ACHN (cell line): ENCODE measurements at regions not wholly inside any gene's neighbourhood (a gene's known extent, or its start where the extent isn't known, plus 50 kb on each side); places are given as distances from the start of the nearest gene placed in this dataset.

Source experiments
- DNase-seq: peaks from one replicate; pipeline ENCODE4 v3.0.0-alpha.2; 2015
- in situ Hi-C: cut with HindIII; loops from 2 replicates; pipeline ENCODE4 v1.10.0; 2017; ENCODE audit warnings: low sequenced_read_pairs, low pct_ligation_motif_present, low pct_unique_long_range_greater_than_20kb

DNA sequence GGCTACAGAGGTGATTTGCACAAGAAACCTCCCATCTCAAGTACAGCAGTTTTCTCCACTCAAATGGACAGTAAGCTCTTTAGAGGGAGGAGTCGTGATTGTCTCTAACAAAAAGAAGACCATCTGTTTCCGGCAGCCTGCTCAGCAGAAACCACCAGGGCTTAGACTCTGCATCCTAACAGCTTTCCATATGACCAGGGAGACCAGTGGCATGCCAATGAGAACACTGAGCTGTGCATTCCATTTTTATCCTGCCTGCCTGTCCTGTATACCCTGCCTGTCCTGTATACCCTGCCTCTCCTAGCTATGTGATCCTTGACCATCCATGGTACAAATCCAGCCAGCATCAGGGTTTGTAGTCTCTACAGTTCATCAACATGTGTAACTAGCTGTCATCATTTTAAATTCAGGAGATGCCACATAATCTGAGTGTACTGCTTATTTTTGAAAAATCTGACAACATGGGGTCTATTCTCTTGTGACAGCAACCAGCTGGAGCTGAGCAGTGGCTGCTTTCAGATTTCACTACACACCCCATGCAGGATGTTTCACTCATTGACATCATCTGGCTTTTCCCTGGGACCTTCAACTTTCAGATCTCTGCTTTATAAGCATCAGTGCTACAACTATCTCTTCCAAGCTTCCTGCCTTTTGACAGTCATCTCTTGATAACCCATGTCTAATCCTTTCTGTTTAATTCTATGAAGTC, 50.5 kb upstream of the POU2AF2 start:
- in situ Hi-C loops = no loop called here
- DNase-seq = no peak

- in situ Hi-C loops = no loop called here
Observed at GRCh38 chr11:111193924-111194490, 51.5 kb upstream of the POU2AF2 start.

DNA sequence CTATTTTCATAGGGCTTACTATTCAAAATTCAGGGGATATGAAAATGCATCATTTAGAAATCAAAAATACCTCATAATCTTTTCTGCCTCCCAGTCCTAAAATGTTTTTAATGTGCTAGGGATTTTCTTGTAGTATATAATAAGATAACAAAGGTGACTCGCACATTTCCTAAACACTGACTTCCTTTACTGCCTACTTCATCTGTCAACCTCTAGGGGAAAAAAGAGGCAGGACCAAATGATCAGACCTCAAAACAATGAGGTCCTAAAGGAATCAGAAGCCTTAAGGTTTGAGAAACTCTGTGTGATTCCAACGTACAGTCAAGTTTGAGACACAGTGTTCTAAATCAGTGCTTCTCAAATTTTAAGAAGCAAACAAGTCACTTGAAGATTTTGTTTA, 56.1 kb upstream of the POU2AF2 start:
- DNase-seq = no peak
- in situ Hi-C loops = no loop called here

More at GRCh38 chr11:111193924-111194490, 51.5 kb upstream of the POU2AF2 start:
- DNase-seq = no peak

DNA sequence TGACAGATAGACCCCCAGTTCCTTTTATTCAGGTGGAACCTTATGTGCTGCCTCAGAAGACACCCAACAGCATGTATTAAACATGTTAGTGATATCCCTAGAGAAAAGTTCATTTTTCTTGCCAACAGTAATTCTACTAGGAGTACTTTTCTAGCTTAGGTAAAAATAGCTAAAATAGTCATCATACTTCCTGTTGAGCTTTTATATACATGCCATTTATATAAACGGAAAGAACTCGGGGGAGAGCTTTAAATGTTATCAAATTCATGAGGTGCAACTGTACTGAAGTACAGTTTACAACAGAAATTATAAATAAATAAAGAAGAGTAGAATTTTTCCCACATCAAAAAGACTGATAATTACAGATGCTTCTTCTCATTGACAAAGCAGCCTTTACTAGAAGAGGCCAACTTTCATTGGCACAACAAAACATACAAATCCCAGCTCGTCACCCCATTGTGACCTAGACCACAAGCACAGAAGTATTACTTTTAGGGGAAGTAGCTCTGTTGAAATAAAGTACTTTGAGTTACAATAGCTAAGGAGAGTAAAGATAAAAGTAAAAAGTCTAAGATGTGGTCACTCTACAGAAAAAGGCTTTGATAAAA, 59.1 kb upstream of the POU2AF2 start:
- in situ Hi-C loops = no loop called here
- DNase-seq = no peak

- in situ Hi-C loops = no loop called here
- no peak for DNase-seq
Observed at GRCh38 chr11:111185266-111185665, 60.3 kb upstream of the POU2AF2 start.

GRCh38 chr11:111183706-111184105, 61.8 kb upstream of the POU2AF2 start:
- no peak for DNase-seq
- in situ Hi-C loops = no loop called here

GRCh38 chr11:111179184-111179910, 66.2 kb upstream of the POU2AF2 start:
- no peak for DNase-seq
- in situ Hi-C loops = no loop called here

DNA sequence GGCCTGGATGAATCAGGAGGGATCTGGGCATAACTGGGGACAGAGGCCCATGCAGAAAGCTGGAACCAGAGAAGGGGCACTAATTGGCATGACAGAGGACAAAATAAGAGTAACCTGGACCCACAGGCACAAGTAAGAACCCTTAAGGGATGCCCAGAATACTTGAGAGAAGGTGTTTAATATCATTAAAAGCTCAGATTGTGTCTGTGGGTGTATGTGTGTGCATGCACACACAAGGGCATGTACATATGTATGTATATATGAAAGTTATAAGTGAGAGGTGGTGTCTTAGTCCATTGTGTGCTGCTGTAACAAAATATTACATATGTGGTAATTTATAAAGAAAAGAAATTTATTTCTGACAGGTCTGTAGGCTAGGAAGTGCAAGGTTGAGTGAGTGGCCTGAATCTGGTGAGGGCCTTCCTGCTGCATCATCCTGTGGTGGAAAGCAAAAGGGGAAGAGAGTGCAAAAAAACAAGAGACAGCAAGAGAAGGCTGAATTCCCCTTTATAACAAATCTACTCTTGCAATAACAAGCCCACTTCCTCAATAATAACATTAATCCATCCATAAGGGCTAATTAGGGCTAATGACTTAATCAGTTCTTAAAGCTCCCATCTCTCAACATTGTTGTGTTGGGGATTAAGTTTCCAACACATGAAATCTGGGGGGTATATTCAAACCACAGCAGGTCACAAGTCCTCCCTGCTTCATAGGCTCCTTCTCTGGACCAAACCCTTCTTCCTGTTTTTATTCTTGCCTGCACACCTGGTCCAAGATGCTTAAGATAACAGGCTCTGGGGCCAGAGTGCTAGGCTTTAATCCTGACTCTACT, 68.3 kb upstream of the POU2AF2 start:
- no peak for DNase-seq
- in situ Hi-C loops = no loop called here

- no peak for DNase-seq
- in situ Hi-C loops = no loop called here
Observed at GRCh38 chr11:111176603-111177002, 68.9 kb upstream of the POU2AF2 start.

DNA sequence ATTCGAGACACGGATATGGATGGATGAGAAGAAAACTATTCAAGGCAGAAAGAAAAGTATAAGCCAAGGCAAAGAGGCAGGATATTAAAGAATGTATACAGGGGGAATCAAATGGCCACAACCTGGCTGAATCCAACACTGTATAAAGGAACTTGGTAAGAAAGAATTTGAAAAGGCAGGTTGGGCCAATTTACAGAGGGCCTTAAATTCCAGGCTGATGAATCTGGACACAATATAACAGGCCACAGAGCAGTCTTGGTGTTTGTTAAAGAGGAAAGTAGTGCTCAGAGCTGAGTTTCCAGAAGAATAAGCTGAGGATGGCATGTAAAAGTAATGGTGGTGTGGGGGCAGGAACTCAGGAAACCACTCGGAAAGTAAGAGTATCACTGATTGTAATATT, 72.3 kb upstream of the POU2AF2 start:
- no peak for DNase-seq
- in situ Hi-C loops = no loop called here

DNA sequence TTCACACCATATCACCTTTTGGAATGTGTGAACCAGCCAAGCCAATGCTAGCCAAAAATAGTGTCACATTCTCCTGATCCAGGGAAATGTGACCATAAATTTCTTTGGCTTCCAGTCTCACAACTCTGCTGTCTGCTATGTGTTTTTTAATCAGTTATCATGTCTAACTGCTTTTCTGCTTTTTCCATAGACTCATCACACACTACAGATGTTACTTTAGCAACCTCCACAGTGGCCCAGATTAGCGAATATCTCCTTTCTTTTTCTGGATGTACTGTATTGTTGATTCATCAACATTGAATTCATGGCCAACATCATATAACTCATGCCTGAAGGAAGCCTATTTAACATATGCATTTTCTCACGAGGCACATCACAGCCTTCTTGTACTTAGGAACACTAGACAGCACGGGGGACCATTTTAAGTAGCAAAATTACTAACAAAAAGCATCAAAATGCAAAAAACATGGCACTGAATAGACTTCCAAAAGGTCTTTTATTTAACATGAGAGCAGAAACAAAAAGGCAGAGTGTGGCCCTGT, 73.1 kb upstream of the POU2AF2 start:
- in situ Hi-C loops = no loop called here
- DNase-seq = no peak

DNA sequence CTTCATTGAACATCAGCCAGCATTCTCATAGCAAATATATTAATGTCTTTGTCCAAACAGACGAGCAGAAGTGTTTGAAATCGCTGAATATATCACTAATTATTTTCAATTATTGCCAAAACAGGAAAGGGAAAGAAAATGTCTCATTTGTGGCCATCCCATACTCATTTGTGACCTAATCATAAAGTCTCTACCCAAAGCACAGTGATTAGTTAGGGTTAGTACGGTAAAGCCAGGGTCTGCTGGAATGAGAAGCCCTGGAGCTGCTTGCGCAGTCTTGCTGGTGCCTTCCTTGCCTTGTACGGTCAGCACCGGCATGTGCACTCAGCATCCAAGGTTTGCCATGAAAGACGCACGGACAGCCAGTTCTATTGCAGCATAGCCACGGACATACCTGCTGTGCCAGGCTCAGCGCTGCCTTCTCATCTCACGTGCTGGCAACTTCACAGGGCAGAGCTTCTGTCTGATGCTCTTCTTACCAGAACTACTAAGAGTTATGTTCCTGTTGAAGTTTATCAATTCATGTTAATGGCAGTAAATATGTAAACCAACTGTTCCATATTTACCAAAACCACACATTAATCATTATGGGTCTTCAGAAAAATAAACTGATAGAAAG, 74.7 kb upstream of the POU2AF2 start:
- in situ Hi-C loops = no loop called here

DNA sequence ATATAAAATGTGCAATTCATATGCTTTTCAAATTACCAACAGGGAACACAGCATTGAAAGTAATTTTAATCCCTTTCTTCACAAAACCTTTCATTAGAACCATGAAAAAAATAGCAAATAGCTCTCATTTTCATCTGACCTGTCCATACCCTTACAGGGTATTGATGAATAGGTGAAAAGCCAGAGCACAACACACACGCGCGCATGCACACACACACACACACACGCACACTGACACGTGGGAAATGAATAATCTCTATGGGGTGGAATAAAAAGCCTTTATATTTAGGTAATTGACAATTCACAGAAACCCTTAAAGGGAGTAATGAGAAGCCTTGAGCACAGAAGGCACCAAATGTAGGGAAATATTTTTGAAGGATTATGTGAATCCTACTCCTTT, 76.2 kb upstream of the POU2AF2 start:
- in situ Hi-C loops = no loop called here
- DNase-seq = no peak

More for the DNA sequence above, 74.7 kb upstream of the POU2AF2 start:
- no peak for DNase-seq

DNA sequence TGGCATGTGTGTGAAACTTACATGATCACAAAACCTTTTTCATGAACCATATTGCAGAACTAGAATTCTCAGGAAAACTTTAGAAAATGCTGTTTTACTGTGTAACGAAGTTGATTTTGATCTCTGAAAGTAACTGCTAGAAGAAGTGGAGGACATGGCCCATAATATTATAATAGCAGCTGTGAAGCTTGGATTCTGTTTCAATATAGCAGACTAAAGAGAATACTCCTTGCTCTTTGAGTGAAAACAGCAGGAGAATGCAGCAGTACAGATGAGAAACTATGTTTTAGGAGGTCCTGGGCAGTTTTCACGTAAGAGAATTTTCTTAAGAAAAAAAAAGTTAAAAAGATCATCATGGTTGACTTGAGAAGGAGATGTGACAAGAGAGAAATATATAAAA, 76.7 kb upstream of the POU2AF2 start:
- DNase-seq = no peak
- in situ Hi-C loops = no loop called here

- in situ Hi-C loops = no loop called here
- no peak for DNase-seq
Observed at GRCh38 chr11:111167666-111168065, 77.9 kb upstream of the POU2AF2 start.

DNA sequence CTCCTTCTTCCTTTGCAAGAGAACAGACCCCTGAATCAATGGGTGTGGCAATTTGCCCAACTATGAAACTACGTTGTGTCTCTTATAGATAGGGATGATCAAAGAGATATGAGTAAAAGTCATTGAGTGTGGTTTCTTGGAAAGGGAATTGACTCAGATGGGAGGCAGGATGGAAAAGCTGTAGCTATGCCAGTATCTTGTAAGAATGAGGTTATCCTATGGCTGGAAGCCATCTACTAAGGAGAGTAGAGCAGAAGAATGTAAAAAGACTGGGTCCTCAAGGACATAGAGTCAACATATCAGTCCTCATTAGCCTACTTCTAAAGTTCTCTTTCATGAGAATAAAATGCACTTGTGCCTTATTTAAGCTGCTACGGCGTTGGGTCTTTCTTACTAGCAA, 78.9 kb upstream of the POU2AF2 start:
- no peak for DNase-seq
- in situ Hi-C loops = no loop called here

GRCh38 chr11:111162305-111162704, 83.2 kb upstream of the POU2AF2 start:
- in situ Hi-C loops = no loop called here
- DNase-seq = no peak

GRCh38 chr11:111157571-111157970, 88.0 kb upstream of the POU2AF2 start:
- in situ Hi-C loops = no loop called here
- no peak for DNase-seq
